ENCODE measurements at regions not wholly inside any gene's neighbourhood (a gene's known extent, or its start where the extent isn't known, plus 50 kb on each side); places are given as distances from the start of the nearest gene placed in this dataset.

GRCh38 chr3:20846832-20847231 is 660.8 kb upstream of the SGO1 start:
- TF ChIP-seq, protein P1, sequence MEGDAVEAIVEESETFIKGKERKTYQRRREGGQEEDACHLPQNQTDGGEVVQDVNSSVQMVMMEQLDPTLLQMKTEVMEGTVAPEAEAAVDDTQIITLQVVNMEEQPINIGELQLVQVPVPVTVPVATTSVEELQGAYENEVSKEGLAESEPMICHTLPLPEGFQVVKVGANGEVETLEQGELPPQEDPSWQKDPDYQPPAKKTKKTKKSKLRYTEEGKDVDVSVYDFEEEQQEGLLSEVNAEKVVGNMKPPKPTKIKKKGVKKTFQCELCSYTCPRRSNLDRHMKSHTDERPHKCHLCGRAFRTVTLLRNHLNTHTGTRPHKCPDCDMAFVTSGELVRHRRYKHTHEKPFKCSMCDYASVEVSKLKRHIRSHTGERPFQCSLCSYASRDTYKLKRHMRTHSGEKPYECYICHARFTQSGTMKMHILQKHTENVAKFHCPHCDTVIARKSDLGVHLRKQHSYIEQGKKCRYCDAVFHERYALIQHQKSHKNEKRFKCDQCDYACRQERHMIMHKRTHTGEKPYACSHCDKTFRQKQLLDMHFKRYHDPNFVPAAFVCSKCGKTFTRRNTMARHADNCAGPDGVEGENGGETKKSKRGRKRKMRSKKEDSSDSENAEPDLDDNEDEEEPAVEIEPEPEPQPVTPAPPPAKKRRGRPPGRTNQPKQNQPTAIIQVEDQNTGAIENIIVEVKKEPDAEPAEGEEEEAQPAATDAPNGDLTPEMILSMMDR (IDR thresholded peaks at IDR 0.05; ENCODE audit: borderline replicate concordance, insufficient read depth, low read depth, low read length): no peak
- no peak overlapping the region for H3K4me3 ChIP-seq (ENCODE audit: low read depth, low read length)

- no peak overlapping the region for H3K4me3 ChIP-seq (ENCODE audit: low read depth, low read length)
- TF ChIP-seq, protein P1 (IDR thresholded peaks at IDR 0.05; ENCODE audit: borderline replicate concordance, insufficient read depth, low read depth, low read length): no peak
These were observed 660.1 kb upstream of the SGO1 start for GRCh38 chr3:20846066-20846465.

GRCh38 chr3:20844851-20845250 is 658.8 kb upstream of the SGO1 start:
- H3K4me3 ChIP-seq (ENCODE audit: low read depth, low read length): no peak overlapping the region
- TF ChIP-seq, protein P1 (IDR thresholded peaks at IDR 0.05; ENCODE audit: borderline replicate concordance, insufficient read depth, low read depth, low read length): no peak

GRCh38 chr3:20842594-20843436 is 656.8 kb upstream of the SGO1 start:
- TF ChIP-seq, protein P1 (IDR thresholded peaks at IDR 0.05; ENCODE audit: borderline replicate concordance, insufficient read depth, low read depth, low read length): no peak
- H3K4me3 ChIP-seq (ENCODE audit: low read depth, low read length): no peak overlapping the region

- H3K4me3 ChIP-seq (ENCODE audit: low read depth, low read length): no peak overlapping the region
- TF ChIP-seq, protein P1 (IDR thresholded peaks at IDR 0.05; ENCODE audit: borderline replicate concordance, insufficient read depth, low read depth, low read length): no peak
These were observed 656.0 kb upstream of the SGO1 start for GRCh38 chr3:20842002-20842401.

DNA sequence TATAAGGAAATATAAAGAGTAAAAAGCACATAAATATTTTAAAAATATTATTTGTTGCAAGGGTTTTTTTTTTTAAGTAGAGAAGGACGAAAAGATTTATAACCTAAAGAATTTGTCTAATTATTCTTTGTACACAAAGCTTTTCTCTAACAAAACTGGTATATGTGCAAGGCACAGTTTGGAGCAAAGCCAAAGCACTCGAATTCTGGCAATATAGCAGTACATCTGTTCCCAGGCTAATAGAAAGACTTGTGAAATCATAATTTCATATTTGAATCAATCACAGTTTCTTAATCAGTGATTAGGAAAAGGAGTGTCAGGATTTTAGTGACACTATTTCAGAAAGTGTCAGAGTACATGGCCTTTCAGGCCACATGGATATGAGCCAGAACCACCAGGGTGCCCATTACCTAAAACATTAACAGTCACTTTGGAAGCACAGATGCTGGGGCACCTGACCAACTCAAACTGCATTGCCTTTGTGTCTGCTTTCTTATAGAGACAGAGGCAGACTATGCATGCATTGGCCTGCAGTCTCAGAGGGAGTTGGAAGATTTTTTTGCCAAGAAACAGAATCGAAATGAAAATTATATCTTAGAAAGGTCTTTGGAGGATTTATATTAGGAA is 651.8 kb upstream of the SGO1 start:
- TF ChIP-seq, protein P1 (IDR thresholded peaks at IDR 0.05; ENCODE audit: borderline replicate concordance, insufficient read depth, low read depth, low read length): no peak
- no peak overlapping the region for H3K4me3 ChIP-seq (ENCODE audit: low read depth, low read length)

DNA sequence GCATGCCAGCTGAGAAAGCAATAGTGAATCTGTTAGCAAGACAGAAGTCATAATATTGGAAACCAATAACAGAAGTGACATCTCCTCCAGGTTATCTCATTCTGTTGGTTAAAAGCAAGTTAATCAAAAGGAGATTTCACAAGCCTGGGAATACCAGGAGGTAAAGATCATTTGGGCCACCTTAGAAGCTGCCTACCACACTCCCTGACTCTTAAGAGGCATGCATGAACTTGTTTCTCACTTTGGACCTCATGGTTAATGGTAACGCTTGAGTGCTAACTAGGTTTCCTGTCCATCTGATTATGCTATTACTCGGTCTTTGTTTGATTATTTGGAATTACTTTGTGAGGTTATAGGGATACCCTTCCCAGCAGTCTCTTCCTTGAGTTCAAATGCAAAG is 650.8 kb upstream of the SGO1 start:
- TF ChIP-seq, protein P1 (IDR thresholded peaks at IDR 0.05; ENCODE audit: borderline replicate concordance, insufficient read depth, low read depth, low read length): no peak
- H3K4me3 ChIP-seq (ENCODE audit: low read depth, low read length): no peak overlapping the region

Measured in GM12875 (cell line).